Adrenal gland (tissue), 5 donors: ENCODE measurements at regions not wholly inside any gene's neighbourhood (a gene's known extent, or its start where the extent isn't known, plus 50 kb on each side); places are given as distances from the start of the nearest gene placed in this dataset.

Source experiments
- POLR2A ChIP-seq, 2 donors: fragments of 450-650 bp; IDR thresholded peaks; one replicate each; pipeline ENCODE4 v1.6.1; 2017; ENCODE audit warnings: antibody characterized with exemption in 2 of 2, mild to moderate bottlenecking in 2 of 2, moderate library complexity in 1 of 2
- TF ChIP-seq, protein P1 (sequence below), 6 experiments: fragments of 450-650 bp in 4 of 6; fragments of 200-600 bp in 2 of 6; sonication (generic) in 1 of 6; IDR thresholded peaks; 1 replicate in 5 of 6; 2 replicates in 1 of 6; pipeline versions ENCODE4 v1.5.1 to v1.8.0; 2016 to 2021; ENCODE audit warnings: antibody characterized with exemption in 6 of 6, mild to moderate bottlenecking in 2 of 6, moderate library complexity in 1 of 6
- donor health status: DM: no; HTN: no; CAD: no.

- TF ChIP-seq, protein P1, sequence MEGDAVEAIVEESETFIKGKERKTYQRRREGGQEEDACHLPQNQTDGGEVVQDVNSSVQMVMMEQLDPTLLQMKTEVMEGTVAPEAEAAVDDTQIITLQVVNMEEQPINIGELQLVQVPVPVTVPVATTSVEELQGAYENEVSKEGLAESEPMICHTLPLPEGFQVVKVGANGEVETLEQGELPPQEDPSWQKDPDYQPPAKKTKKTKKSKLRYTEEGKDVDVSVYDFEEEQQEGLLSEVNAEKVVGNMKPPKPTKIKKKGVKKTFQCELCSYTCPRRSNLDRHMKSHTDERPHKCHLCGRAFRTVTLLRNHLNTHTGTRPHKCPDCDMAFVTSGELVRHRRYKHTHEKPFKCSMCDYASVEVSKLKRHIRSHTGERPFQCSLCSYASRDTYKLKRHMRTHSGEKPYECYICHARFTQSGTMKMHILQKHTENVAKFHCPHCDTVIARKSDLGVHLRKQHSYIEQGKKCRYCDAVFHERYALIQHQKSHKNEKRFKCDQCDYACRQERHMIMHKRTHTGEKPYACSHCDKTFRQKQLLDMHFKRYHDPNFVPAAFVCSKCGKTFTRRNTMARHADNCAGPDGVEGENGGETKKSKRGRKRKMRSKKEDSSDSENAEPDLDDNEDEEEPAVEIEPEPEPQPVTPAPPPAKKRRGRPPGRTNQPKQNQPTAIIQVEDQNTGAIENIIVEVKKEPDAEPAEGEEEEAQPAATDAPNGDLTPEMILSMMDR (IDR thresholded peaks at IDR 0.05) = no peak
- TF ChIP-seq POLR2A (IDR thresholded peaks at IDR 0.05) = no peak
Measured at GRCh38 chr7:94206295-94206694, 188.4 kb upstream of the COL1A2 start.
